Epidermal melanocyte (primary cell): ENCODE measurements at regions not wholly inside any gene's neighbourhood (a gene's known extent, or its start where the extent isn't known, plus 50 kb on each side); places are given as distances from the start of the nearest gene placed in this dataset.
A peak's percentile ranks its signal among the peaks of the same experiment; 100 is the strongest.
"Not testable (repeated sequence)": the region's sequence is repeated elsewhere in the genome, so short reads cannot be mapped to it uniquely, and the experiment has no call there.

Experiments used
- DNase-seq: peaks from one replicate; pipeline ENCODE4 v3.0.0; 2011; ENCODE audit warnings: low spot score; ENCODE audit not compliant: insufficient read length

- DNase-seq: no peak
These were observed 425.8 kb upstream of the CAMK1G start for GRCh38 chr1:209157546-209158249.

GRCh38 chr1:209158851-209159250 is 424.7 kb upstream of the CAMK1G start:
- no peak for DNase-seq

- no peak for DNase-seq
These were observed 423.3 kb upstream of the CAMK1G start for GRCh38 chr1:209160230-209160629.

- no peak for DNase-seq
These were observed 420.9 kb upstream of the CAMK1G start for GRCh38 chr1:209162651-209163050.

GRCh38 chr1:209168204-209168603 is 415.3 kb upstream of the CAMK1G start:
- no peak for DNase-seq

GRCh38 chr1:209171151-209171550 is 412.4 kb upstream of the CAMK1G start:
- DNase-seq: no peak

- no peak for DNase-seq
These were observed 411.2 kb upstream of the CAMK1G start for GRCh38 chr1:209172286-209172685.

- not testable (repeated sequence) for DNase-seq
These were observed 410.5 kb upstream of the CAMK1G start for GRCh38 chr1:209172792-209173542.

GRCh38 chr1:209173796-209174195 is 409.7 kb upstream of the CAMK1G start:
- not testable (repeated sequence) for DNase-seq

- DNase-seq: no peak
These were observed 406.6 kb upstream of the CAMK1G start for GRCh38 chr1:209176866-209177430.

GRCh38 chr1:209183195-209183594 is 400.3 kb upstream of the CAMK1G start:
- DNase-seq: no peak

GRCh38 chr1:209187589-209187988 is 395.9 kb upstream of the CAMK1G start:
- DNase-seq: no peak

- DNase-seq: no peak
These were observed 392.8 kb upstream of the CAMK1G start for GRCh38 chr1:209190591-209191261.

- DNase-seq: no peak
These were observed 392.3 kb upstream of the CAMK1G start for GRCh38 chr1:209191262-209191634.

GRCh38 chr1:209196140-209196539 is 387.4 kb upstream of the CAMK1G start:
- DNase-seq: no peak

GRCh38 chr1:209198961-209199750 is 384.4 kb upstream of the CAMK1G start:
- no peak for DNase-seq

- DNase-seq: no peak
These were observed 383.7 kb upstream of the CAMK1G start for GRCh38 chr1:209199822-209200221.

GRCh38 chr1:209202321-209202720 is 381.2 kb upstream of the CAMK1G start:
- DNase-seq: not testable (repeated sequence)

- peak; percentile 31 for DNase-seq
These were observed 380.5 kb upstream of the CAMK1G start for GRCh38 chr1:209202830-209203532.

- DNase-seq: no peak
These were observed 380.0 kb upstream of the CAMK1G start for GRCh38 chr1:209203533-209203895.

- DNase-seq: no peak
These were observed 378.5 kb upstream of the CAMK1G start for GRCh38 chr1:209205039-209205438.
